ENCODE measurements at regions not wholly inside any gene's neighbourhood (a gene's known extent, or its start where the extent isn't known, plus 50 kb on each side); places are given as distances from the start of the nearest gene placed in this dataset.
"Not testable (repeated sequence)": the region's sequence is repeated elsewhere in the genome, so short reads cannot be mapped to it uniquely, and the experiment has no call there.

DNA sequence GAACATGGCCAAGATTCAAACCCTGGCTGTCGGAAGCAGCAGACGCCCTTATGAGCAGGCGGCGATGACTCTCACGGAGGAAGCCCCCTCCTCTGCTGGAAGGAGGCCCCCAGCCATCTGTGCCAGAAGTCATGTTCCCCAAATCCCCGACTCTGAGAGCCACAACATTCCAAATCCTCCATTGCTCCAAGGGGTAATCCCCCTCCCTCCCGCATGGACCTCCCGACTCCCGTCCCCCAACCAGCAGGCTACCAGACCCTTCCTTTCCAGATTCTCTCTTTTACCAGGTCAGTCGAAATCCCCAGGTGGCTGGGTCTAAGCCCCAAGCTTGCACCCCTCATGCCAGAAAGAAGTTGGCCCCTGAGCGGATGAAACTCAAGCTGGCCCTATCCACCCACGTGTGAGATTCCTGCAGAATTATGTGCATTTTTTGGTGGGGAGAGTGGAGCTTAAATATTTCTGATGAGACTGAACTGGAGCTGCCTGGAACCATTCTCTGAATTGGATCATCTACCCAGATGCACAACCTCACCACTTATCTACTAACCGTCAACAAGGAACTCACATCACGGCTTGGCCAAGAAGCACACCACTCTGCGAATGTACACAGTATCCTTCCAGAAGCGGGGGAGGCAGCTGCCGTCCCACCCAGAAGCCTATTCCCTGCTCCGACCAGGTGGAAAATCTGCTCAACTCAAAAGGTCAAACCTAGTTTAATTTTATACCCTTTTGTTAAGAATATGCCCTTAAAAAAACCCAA, 283.5 kb downstream of the C16orf95 start:
- DNase-seq (ENCODE audit: low spot score), result no peak

- no peak for DNase-seq (ENCODE audit: low spot score)
Measured at GRCh38 chr16:87034317-87034716, 282.9 kb downstream of the C16orf95 start.

- no peak for DNase-seq (ENCODE audit: low spot score)
Measured at GRCh38 chr16:87035053-87035452, 282.1 kb downstream of the C16orf95 start.

DNA sequence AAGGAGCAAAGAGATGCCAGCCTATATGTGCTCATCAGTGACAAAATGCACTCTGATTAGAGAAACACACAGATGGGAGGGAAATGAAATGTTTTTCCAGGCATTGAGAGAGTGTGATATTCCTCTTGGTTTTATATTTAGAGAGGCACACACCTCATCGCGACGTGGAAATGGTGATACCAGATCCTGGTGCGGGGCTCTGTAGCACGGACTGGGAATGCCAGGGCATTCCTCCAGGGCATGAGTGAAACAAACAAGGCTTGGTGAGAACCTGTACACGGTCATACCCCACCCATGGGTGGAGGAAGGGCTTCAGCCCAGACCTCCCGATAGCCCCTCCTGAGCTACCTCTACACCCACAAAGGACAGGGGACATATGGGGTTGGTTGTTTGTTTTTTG, 280.2 kb downstream of the C16orf95 start:
- DNase-seq (ENCODE audit: low spot score), result no peak

DNA sequence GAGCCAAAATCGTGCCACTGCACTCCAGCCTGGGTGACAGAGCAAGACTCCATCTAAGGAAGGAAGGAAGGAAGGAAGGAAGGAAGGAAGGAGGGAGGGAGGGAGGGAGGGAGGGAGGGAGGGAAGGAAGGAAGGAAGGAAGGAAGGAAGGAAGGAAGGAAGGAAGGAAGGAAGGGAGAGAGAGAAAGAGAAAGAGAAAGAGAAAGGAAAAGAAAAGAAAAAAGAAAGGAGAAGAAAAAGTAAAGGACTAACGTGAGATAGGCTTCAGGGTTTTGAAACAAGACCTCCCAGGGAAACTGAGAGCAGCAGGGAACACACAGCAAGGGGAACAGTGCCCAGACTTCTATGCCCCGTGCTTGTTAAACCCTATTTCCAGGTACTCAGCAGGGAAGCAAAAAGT, 278.7 kb downstream of the C16orf95 start:
- DNase-seq (ENCODE audit: low spot score), result not testable (repeated sequence)

- DNase-seq (ENCODE audit: low spot score), result no peak
Measured at GRCh38 chr16:87040169-87041117, 276.7 kb downstream of the C16orf95 start.

- no peak for DNase-seq (ENCODE audit: low spot score)
Measured at GRCh38 chr16:87041286-87041685, 275.9 kb downstream of the C16orf95 start.

- no peak for DNase-seq (ENCODE audit: low spot score)
Measured at GRCh38 chr16:87042551-87043230, 274.5 kb downstream of the C16orf95 start.

DNA sequence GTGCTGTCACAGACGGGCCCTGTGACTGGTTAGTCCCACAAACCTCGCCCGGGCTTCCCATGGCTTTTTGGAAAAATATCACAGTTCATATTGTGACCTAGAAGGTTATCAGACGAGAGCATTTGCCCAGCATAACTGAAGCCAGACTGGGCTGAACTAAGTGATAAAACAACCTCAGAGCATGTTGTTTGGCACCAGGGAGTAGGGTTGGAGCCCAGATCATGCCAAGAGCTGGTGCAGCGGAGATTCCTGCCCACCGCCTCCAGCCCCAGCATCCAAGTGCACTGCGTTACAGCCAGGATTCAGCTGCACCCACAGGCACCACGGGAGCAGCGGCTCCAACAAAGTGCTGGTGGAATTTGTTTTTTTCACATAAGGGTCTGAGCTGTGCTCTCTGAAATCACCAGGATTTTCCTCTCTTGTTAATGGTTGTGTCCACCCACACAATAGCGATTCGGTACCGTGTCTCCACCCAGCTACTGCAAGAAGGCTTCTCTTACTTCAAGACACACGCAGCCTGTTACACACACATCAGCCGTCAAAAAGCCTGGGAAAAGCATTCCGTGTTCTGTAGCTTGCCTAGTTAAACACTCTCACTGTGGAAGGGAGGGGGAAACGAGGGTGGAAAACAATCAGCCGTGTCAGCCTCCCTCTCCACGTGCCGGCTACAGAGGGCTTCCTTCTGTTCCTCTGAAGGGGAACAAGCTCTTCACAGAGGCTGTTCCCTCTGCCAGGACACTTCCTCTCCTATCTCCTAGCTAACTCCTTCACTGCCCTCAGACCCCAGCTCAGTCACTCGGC, 273.8 kb downstream of the C16orf95 start:
- no peak for DNase-seq (ENCODE audit: low spot score)

DNA sequence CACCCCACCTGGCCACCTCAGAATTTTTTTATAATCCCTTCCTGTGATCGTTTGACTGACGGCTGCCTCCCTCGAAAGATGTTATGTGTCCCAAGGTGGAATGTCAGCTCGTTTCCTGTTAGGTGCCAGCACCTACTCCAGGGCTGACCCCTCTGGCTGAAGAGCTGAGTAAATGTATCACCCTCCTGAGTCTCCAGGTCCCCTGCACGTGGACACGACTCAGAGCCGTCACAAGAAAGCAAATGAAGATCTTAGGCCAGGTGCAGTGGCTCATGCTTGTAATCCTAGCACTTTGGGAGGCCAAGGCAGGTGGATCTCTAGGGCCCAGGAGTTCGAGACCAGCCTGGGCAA, 273.2 kb downstream of the C16orf95 start:
- no peak for DNase-seq (ENCODE audit: low spot score)

DNA sequence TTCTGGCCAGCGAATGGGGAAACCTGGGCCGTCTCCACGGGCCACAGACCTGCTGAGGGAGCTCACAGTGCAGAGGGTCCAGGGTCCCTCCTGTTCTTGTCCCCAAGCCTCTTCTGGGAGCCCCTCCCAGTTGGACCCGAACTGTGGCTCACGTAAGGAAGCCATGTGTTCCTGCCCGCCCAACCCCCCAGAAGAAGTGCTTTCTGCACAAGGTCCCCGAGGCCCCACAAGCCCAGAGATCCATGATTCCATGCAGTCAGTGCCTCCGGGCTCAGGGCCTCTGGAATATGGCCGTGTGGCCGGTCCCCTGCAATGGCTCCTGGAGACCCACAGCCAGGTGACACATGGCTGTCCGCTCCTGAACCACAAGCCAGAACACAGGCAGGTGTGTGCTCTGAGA, 272.4 kb downstream of the C16orf95 start:
- no peak for DNase-seq (ENCODE audit: low spot score)

DNA sequence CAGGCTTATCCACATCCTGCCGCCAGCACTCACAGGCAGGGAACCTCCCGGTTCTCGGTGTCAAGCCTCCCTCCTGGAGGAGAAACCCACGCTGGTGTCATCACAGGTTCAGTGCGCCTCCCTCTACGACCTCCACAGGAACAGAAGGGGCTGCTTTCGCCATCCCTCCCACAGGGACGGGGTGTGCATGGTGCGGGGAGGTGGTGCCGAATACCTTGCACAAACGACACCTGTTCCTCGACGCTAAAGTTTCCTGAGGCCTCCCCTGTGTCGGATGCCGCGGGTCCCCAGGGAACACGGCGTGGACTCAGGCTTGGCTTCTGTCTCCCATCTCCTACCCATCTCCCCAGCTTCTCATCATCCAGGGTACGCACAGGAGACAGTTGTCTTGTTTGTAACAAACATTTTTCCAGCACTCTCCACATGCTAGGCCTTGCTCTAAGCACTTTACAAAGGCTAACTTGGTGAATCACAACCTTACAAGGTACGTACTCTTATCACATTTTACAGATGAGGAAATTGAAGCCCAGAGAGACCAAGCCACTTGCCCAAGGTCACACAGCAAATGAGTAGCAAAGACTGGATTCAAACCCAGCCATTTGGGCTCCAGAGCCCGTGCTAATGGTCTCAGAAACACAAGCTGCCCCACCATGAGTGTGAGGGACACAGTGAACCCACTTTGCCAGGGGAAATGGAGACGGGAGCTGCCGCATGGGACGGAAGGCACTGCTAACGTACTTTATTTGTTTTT, 271.6 kb downstream of the C16orf95 start:
- no peak for DNase-seq (ENCODE audit: low spot score)

- no peak for DNase-seq (ENCODE audit: low spot score)
Measured at GRCh38 chr16:87046235-87046634, 271.0 kb downstream of the C16orf95 start.

GRCh38 chr16:87047221-87048037, 269.8 kb downstream of the C16orf95 start:
- no peak for DNase-seq (ENCODE audit: low spot score)

DNA sequence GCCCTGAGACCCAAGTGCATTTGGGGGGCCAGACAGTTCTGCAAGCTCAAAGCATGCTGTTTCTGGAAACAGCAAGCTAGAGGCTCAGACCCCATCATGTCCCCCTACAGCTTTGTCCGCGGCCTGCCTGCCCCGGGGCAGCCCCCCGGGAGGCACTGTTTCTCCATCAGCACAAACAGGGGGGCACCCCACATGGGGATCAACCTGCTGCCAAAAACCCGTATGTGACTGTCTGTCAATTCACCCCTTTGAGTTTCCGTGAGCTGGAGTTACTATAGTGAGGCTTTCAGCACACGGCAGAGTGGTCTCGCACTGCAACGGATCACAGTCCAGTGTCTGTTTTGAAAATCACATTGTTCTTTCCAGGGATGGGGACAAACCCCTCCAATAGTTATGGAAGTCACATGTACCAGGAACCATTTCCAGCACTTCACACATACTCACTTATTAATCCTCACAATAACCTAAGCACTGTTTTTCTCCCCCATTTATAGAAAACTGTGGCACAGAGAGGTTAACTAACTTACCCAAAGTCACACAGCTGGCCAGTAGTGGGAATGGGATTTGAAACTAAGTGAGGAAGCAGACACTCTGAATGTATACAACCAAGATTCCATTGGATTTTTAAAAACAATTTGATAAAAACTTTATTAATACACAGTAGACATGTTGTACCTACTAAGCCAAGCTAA, 269.0 kb downstream of the C16orf95 start:
- no peak for DNase-seq (ENCODE audit: low spot score)

GRCh38 chr16:87048730-87049115, 268.5 kb downstream of the C16orf95 start:
- DNase-seq (ENCODE audit: low spot score), result no peak

- DNase-seq (ENCODE audit: low spot score), result not testable (repeated sequence)
Measured at GRCh38 chr16:87049216-87049615, 268.0 kb downstream of the C16orf95 start.

- no peak for DNase-seq (ENCODE audit: low spot score)
Measured at GRCh38 chr16:87050142-87050541, 267.1 kb downstream of the C16orf95 start.

- no peak for DNase-seq (ENCODE audit: low spot score)
Measured at GRCh38 chr16:87051526-87052320, 265.5 kb downstream of the C16orf95 start.

Data from D341Med (cell line).